Naive thymus-derived CD4-positive, alpha-beta T cell (primary cell): ENCODE measurements at regions not wholly inside any gene's neighbourhood (a gene's known extent, or its start where the extent isn't known, plus 50 kb on each side); places are given as distances from the start of the nearest gene placed in this dataset.
"Not testable (repeated sequence)": the region's sequence is repeated elsewhere in the genome, so short reads cannot be mapped to it uniquely, and the experiment has no call there.

Experiments used
- ATAC-seq: fragments of 150-1000 bp; cut with Tn5 transposase; 2 replicates; pipeline ENCODE4 v1.10.0; 2021; ENCODE audit warnings: mild to moderate bottlenecking, moderate library complexity
- CTCF ChIA-PET: fragments of 350-600 bp; sonication (Branson Sonifier 250); formaldehyde crosslinking; loops from one replicate; lab custom pipeline; 2021; ENCODE audit warnings: antibody characterized with exemption; lab: Charles Lee
- POLR2A ChIA-PET: fragments of 350-600 bp; sonication (Branson Sonifier 250); formaldehyde crosslinking; loops from one replicate; lab custom pipeline; 2021; ENCODE audit warnings: antibody characterized with exemption, inconsistent platforms; lab: Charles Lee
- DNase-seq, 9 donors: peaks; one replicate each; pipeline versions ENCODE4 v3.0.0 to v3.0.0-alpha.2; 2020 to 2022; ENCODE audit warnings: mixed read lengths in 1 of 9
- H3K27ac ChIP-seq: one replicate; pipeline ENCODE4 v1.7.0; 2013; ENCODE audit warnings: mild to moderate bottlenecking, low read depth, low read length, moderate library complexity
- H3K27me3 ChIP-seq, 2 donors: one replicate each; pipeline ENCODE4 v1.7.0; 2013; ENCODE audit warnings: low read length in 2 of 2, mild to moderate bottlenecking in 2 of 2, moderate library complexity in 2 of 2; ENCODE audit not compliant: control insufficient read depth in 2 of 2, insufficient read depth in 2 of 2
- H3K36me3 ChIP-seq, 3 experiments: 1 replicate in 2 of 3; 2 replicates in 1 of 3; pipeline ENCODE4 v1.7.0; 2013; ENCODE audit warnings: low read length in 3 of 3, mild to moderate bottlenecking in 3 of 3, moderate library complexity in 1 of 3; ENCODE audit not compliant: insufficient read depth in 3 of 3, control insufficient read depth in 2 of 3
- H3K4me1 ChIP-seq, 2 donors: one replicate each; pipeline ENCODE4 v1.7.0; 2013; ENCODE audit warnings: low read length in 2 of 2, mild to moderate bottlenecking in 2 of 2, moderate library complexity in 1 of 2; ENCODE audit not compliant: control insufficient read depth in 2 of 2, insufficient read depth in 2 of 2
- H3K4me3 ChIP-seq: 2 replicates; pipeline ENCODE4 v1.7.0; 2013; ENCODE audit warnings: mild to moderate bottlenecking, low read length
- H3K9me3 ChIP-seq, 3 experiments: 1 replicate in 2 of 3; 2 replicates in 1 of 3; pipeline ENCODE4 v1.7.0; 2013; ENCODE audit warnings: low read length in 3 of 3; ENCODE audit not compliant: control insufficient read depth in 2 of 3
- H3K27ac Mint-ChIP-seq, 9 donors: one replicate each; pipeline ENCODE4 v1.8.0; 2020 to 2022; ENCODE audit warnings: mixed read lengths in 9 of 9, mild to moderate bottlenecking in 8 of 9, moderate library complexity in 5 of 9, inconsistent platforms in 2 of 9
- H3K27me3 Mint-ChIP-seq, 5 donors: one replicate each; pipeline ENCODE4 v1.8.0; 2021 to 2022; ENCODE audit warnings: mixed read lengths in 5 of 5, mild to moderate bottlenecking in 1 of 5
- H3K36me3 Mint-ChIP-seq, 5 donors: one replicate each; pipeline ENCODE4 v1.8.0; 2020 to 2022; ENCODE audit warnings: mixed read lengths in 5 of 5, mild to moderate bottlenecking in 3 of 5, inconsistent platforms in 1 of 5
- H3K4me1 Mint-ChIP-seq, 7 donors: one replicate each; pipeline ENCODE4 v1.8.0; 2020 to 2022; ENCODE audit warnings: mixed read lengths in 7 of 7, mild to moderate bottlenecking in 3 of 7, inconsistent platforms in 1 of 7
- H3K4me3 Mint-ChIP-seq, 10 donors: one replicate each; pipeline ENCODE4 v1.8.0; 2020 to 2022; ENCODE audit warnings: mild to moderate bottlenecking in 10 of 10, mixed read lengths in 10 of 10, moderate library complexity in 6 of 10, inconsistent platforms in 2 of 10
- H3K9me3 Mint-ChIP-seq, 11 donors: one replicate each; pipeline ENCODE4 v1.8.0; 2020 to 2022; ENCODE audit warnings: mixed read lengths in 11 of 11, mild to moderate bottlenecking in 4 of 11, inconsistent platforms in 1 of 11, moderate library complexity in 1 of 11
- intact Hi-C, 2 donors: fragments of 100-400 bp; cut with micrococcal nuclease; formaldehyde crosslinking; loops; one replicate each; pipeline ENCODE4 v1.15.1; 2023

GRCh38 chr13:64558031-64558430 is 2672.1 kb downstream of the PCDH9 start:
- H3K27me3 Mint-ChIP-seq, H3K9me3 ChIP-seq, CTCF ChIA-PET, POLR2A ChIA-PET, H3K4me1 ChIP-seq, H3K4me3 ChIP-seq, H3K27me3 ChIP-seq, DNase-seq, H3K27ac Mint-ChIP-seq, intact Hi-C loops, H3K27ac ChIP-seq, H3K36me3 Mint-ChIP-seq, H3K4me3 Mint-ChIP-seq, H3K4me1 Mint-ChIP-seq, H3K36me3 ChIP-seq, ATAC-seq: not testable (repeated sequence)
- peaks cover 2 to 14% (median 7%) of the 10 kb centered on the region in 11 donors for H3K9me3 Mint-ChIP-seq

DNA sequence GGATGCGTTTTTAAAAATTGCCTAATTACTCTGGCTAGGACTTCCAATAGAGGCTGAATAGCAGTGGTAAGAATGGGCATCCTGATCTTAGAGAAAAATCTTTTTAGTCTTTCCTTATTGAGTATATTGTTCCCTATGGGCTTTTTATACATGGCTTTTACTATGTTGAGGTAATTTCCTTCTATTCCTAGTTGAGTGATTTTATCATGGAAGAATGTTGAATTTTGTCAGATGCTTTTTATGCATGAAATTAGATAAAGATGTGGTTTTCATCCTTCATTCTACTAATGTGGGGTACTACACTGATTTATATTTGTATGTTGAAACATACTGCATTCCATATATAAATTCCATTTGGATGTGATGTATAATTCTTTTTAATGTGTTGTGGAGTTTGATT is 2673.8 kb downstream of the PCDH9 start:
- H3K36me3 ChIP-seq = no peaks in the 10 kb centered on the region
- ATAC-seq = no peak
- no peaks in the 10 kb centered on the region for H3K27me3 ChIP-seq
- H3K4me1 ChIP-seq = no peaks in the 10 kb centered on the region
- Mint-ChIP-seq H3K27me3 (peaks cover 0 to 3% (median 0%) of the 10 kb centered on the region in 5 donors), H3K4me3 (no peak overlapping the region), H3K27ac (no peak overlapping the region), H3K36me3 (no peaks in the 10 kb centered on the region), H3K9me3 (peaks cover 2 to 20% (median 8%) of the 10 kb centered on the region in 11 donors), H3K4me1 (no peaks in the 10 kb centered on the region)
- ChIA-PET CTCF (no interaction called here), POLR2A (no interaction called here)
- no peaks in the 10 kb centered on the region for H3K9me3 ChIP-seq
- DNase-seq = no peak
- no peak overlapping the region for H3K27ac ChIP-seq
- H3K4me3 ChIP-seq = no peak overlapping the region
- intact Hi-C loops = no loop called here

- POLR2A ChIA-PET = no interaction called here
These were observed 2676.6 kb downstream of the PCDH9 start for GRCh38 chr13:64553411-64554129.

GRCh38 chr13:64551755-64552154 is 2678.4 kb downstream of the PCDH9 start:
- Mint-ChIP-seq H3K9me3 (peaks cover 0 to 21% (median 8%) of the 10 kb centered on the region in 11 donors), H3K27ac (no peak overlapping the region), H3K4me3 (no peak overlapping the region), H3K4me1 (no peaks in the 10 kb centered on the region), H3K36me3 (no peaks in the 10 kb centered on the region), H3K27me3 (peaks cover 0 to 3% (median 0%) of the 10 kb centered on the region in 5 donors)
- no peaks in the 10 kb centered on the region for H3K4me1 ChIP-seq
- intact Hi-C loops = no loop called here
- no peak for DNase-seq
- no peak overlapping the region for H3K4me3 ChIP-seq
- peaks cover 0 to 1% of the 10 kb centered on the region in 2 donors for H3K27me3 ChIP-seq
- ATAC-seq = no peak
- CTCF ChIA-PET = no interaction called here
- no peaks in the 10 kb centered on the region for H3K9me3 ChIP-seq
- no peak overlapping the region for H3K27ac ChIP-seq
- POLR2A ChIA-PET = no interaction called here
- no peaks in the 10 kb centered on the region for H3K36me3 ChIP-seq

More at GRCh38 chr13:64553411-64554129, 2676.6 kb downstream of the PCDH9 start:
- CTCF ChIA-PET = no interaction called here
- no peaks in the 10 kb centered on the region for H3K4me1 Mint-ChIP-seq
- peaks cover 0 to 26% (median 13%) of the 10 kb centered on the region in 11 donors for H3K9me3 Mint-ChIP-seq
- Histone ChIP-seq H3K27ac (no peak overlapping the region), H3K36me3 (no peaks in the 10 kb centered on the region), H3K4me3 (no peak overlapping the region), H3K4me1 (no peaks in the 10 kb centered on the region), H3K27me3 (no peaks in the 10 kb centered on the region), H3K9me3 (no peaks in the 10 kb centered on the region)
- intact Hi-C loops = no loop called here
- ATAC-seq = no peak
- peaks cover 0 to 3% (median 0%) of the 10 kb centered on the region in 5 donors for H3K27me3 Mint-ChIP-seq
- DNase-seq = no peak
- H3K4me3 Mint-ChIP-seq = no peak overlapping the region
- H3K36me3 Mint-ChIP-seq = no peaks in the 10 kb centered on the region
- no peak overlapping the region for H3K27ac Mint-ChIP-seq

DNA sequence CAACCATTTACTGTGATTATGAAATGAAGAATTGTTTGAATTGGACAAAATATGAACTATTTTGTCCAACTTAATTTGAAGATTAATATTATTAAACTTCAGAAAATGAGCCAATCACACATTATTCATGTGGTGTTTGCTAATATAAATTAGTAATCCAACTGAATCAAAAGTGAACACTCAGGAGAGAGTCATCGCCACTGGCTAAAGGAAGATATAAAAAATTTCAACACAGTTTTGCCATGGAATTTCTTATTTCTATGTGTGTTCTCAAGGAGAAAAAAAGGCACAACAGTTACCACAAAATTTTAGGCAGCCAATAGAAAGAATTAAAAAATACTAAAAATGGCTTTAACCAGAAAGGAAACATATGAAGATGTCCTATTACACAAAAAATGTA is 2683.8 kb downstream of the PCDH9 start:
- CTCF ChIA-PET = no interaction called here
- no peaks in the 10 kb centered on the region for H3K36me3 ChIP-seq
- intact Hi-C loops = no loop called here
- no peaks in the 10 kb centered on the region for H3K4me1 Mint-ChIP-seq
- H3K4me1 ChIP-seq = no peaks in the 10 kb centered on the region
- ATAC-seq = no peak
- no peaks in the 10 kb centered on the region for H3K36me3 Mint-ChIP-seq
- no peak overlapping the region for H3K4me3 ChIP-seq
- H3K27ac ChIP-seq = no peak overlapping the region
- H3K27me3 ChIP-seq = peaks cover 0 to 3% of the 10 kb centered on the region in 2 donors
- POLR2A ChIA-PET = no interaction called here
- no peaks in the 10 kb centered on the region for H3K9me3 ChIP-seq
- H3K27me3 Mint-ChIP-seq = no peaks in the 10 kb centered on the region
- H3K4me3 Mint-ChIP-seq = no peak overlapping the region
- DNase-seq = no peak
- H3K27ac Mint-ChIP-seq = no peak overlapping the region
- H3K9me3 Mint-ChIP-seq = peaks cover 0 to 27% (median 7%) of the 10 kb centered on the region in 11 donors

- CTCF ChIA-PET = no interaction called here
- no peak overlapping the region for H3K27ac Mint-ChIP-seq
- H3K27me3 Mint-ChIP-seq = no peaks in the 10 kb centered on the region
These were observed 2689.2 kb downstream of the PCDH9 start for GRCh38 chr13:64540976-64541375.

DNA sequence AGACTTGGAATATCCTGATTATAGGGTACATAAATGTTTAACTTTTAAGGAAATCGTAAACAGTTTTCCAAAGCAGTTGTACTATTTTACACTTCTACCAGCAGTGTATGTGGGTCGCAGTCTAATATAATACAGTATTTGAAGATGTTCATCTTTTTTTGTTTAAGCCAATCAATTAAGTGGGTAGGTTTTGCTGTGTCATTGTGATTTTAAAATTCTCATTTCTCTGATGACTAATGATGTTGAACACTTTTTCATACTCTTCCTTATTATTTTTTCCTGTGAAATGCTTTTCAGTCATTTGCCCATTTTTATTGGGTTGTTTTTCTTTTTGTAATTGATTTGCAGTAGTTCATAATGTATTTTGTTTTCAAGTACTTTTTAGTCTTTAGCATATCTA is 2689.7 kb downstream of the PCDH9 start:
- no peaks in the 10 kb centered on the region for H3K27me3 Mint-ChIP-seq
- ChIA-PET POLR2A (no interaction called here), CTCF (no interaction called here)
- H3K36me3 Mint-ChIP-seq = no peaks in the 10 kb centered on the region
- no peaks in the 10 kb centered on the region for H3K4me1 Mint-ChIP-seq
- ATAC-seq = no peak
- no peak for DNase-seq
- intact Hi-C loops = no loop called here
- Histone ChIP-seq H3K27me3 (no peaks in the 10 kb centered on the region), H3K4me3 (no peak overlapping the region), H3K36me3 (no peaks in the 10 kb centered on the region), H3K4me1 (no peaks in the 10 kb centered on the region), H3K27ac (no peak overlapping the region), H3K9me3 (no peaks in the 10 kb centered on the region)
- H3K27ac Mint-ChIP-seq = no peak overlapping the region
- H3K9me3 Mint-ChIP-seq = peaks cover 0 to 17% (median 2%) of the 10 kb centered on the region in 11 donors
- H3K4me3 Mint-ChIP-seq = no peak overlapping the region

More at GRCh38 chr13:64540976-64541375, 2689.2 kb downstream of the PCDH9 start:
- Histone ChIP-seq H3K36me3 (no peaks in the 10 kb centered on the region), H3K4me3 (no peak overlapping the region), H3K27ac (no peak overlapping the region), H3K4me1 (no peaks in the 10 kb centered on the region), H3K9me3 (no peaks in the 10 kb centered on the region), H3K27me3 (no peaks in the 10 kb centered on the region)
- intact Hi-C loops = no loop called here
- DNase-seq = no peak
- Mint-ChIP-seq H3K4me1 (no peaks in the 10 kb centered on the region), H3K36me3 (no peaks in the 10 kb centered on the region), H3K9me3 (peaks cover 0 to 22% (median 2%) of the 10 kb centered on the region in 11 donors), H3K4me3 (no peak overlapping the region)
- no peak for ATAC-seq
- POLR2A ChIA-PET = no interaction called here
